ENCODE measurements at regions not wholly inside any gene's neighbourhood (a gene's known extent, or its start where the extent isn't known, plus 50 kb on each side); places are given as distances from the start of the nearest gene placed in this dataset.

GRCh38 chr12:107631715-107632114, 53.9 kb upstream of the PWP1 start:
- TF ChIP-seq CTCF (IDR thresholded peaks at IDR 0.05), result no peak
- TF ChIP-seq EP300 (IDR thresholded peaks at IDR 0.05), result no peak
- no peak for TF ChIP-seq POLR2AphosphoS5 (IDR thresholded peaks at IDR 0.05)
- no peak for TF ChIP-seq POLR2A (IDR thresholded peaks at IDR 0.05)
